Choroid plexus epithelial cell (primary cell): ENCODE measurements at regions not wholly inside any gene's neighbourhood (a gene's known extent, or its start where the extent isn't known, plus 50 kb on each side); places are given as distances from the start of the nearest gene placed in this dataset.
"Not testable (repeated sequence)": the region's sequence is repeated elsewhere in the genome, so short reads cannot be mapped to it uniquely, and the experiment has no call there.

Source experiments
- DNase-seq: peaks from one replicate; pipeline ENCODE4 v3.0.0-alpha.2; 2010; ENCODE audit warnings: low read depth
- H3K4me3 ChIP-seq: 2 replicates; pipeline ENCODE4 v1.5.1; 2011; ENCODE audit warnings: low read depth, mild to moderate bottlenecking, control low read depth, low read length, moderate library complexity
- CTCF ChIP-seq: conservative IDR thresholded peaks from 2 replicates; pipeline ENCODE4 v1.5.1; 2011; ENCODE audit warnings: low read depth, mild to moderate bottlenecking, control low read depth, inconsistent platforms, low read length, moderate library complexity

- H3K4me3 ChIP-seq = no peak overlapping the region
- no peak for DNase-seq
- no peak for TF ChIP-seq CTCF
These were observed 121.2 kb downstream of the IGLL1 start for GRCh38 chr22:23458663-23459541.

- no peak for DNase-seq
- H3K4me3 ChIP-seq = no peak overlapping the region
- TF ChIP-seq CTCF = no peak
These were observed 122.6 kb downstream of the IGLL1 start for GRCh38 chr22:23457380-23457985.

- not testable (repeated sequence) for H3K4me3 ChIP-seq, DNase-seq
These were observed 123.3 kb downstream of the IGLL1 start for GRCh38 chr22:23456666-23457379.

- H3K4me3 ChIP-seq, DNase-seq: not testable (repeated sequence)
These were observed 125.7 kb downstream of the IGLL1 start for GRCh38 chr22:23454345-23454744.

- TF ChIP-seq CTCF = no peak
- no peak overlapping the region for H3K4me3 ChIP-seq
- no peak for DNase-seq
These were observed 126.8 kb downstream of the IGLL1 start for GRCh38 chr22:23453277-23453676.

GRCh38 chr22:23452231-23453010 is 127.7 kb downstream of the IGLL1 start:
- DNase-seq = no peak
- TF ChIP-seq CTCF = no peak
- H3K4me3 ChIP-seq = no peak overlapping the region

- not testable (repeated sequence) for H3K4me3 ChIP-seq, DNase-seq
These were observed 128.4 kb downstream of the IGLL1 start for GRCh38 chr22:23451452-23452230.

GRCh38 chr22:23450821-23451220 is 129.3 kb downstream of the IGLL1 start:
- not testable (repeated sequence) for DNase-seq, H3K4me3 ChIP-seq
